ENCODE measurements at regions not wholly inside any gene's neighbourhood (a gene's known extent, or its start where the extent isn't known, plus 50 kb on each side); places are given as distances from the start of the nearest gene placed in this dataset.

DNA sequence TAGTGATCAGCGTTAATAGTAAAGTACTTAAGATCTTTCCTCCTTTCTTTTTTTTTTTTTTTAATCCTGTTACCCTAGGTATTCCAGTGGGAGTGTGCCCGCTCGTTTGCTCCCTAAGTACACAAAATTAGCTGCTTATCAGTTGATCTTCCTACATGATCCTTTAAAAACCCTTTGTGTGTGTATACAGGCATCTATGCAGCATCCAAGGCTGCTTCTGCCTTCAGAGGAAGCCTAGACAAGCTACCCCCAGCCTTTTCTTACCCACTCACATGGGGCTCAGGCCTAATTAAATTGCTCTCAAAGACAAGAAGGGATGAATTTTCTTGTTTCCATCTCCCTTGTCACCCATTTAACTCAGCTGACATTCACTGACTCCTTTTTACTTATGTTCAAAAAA is 343.4 kb upstream of the LMO3 start:
- Mint-ChIP-seq H3K4me1 (no peaks in the 10 kb centered on the region), H3K27ac (no peak overlapping the region), H3K9me3 (ENCODE audit: insufficient read depth) (peaks cover 1% of the 10 kb centered on the region), H3K4me3 (no peak overlapping the region), H3K27me3 (no peaks in the 10 kb centered on the region)
- TF ChIP-seq EZH2 (IDR thresholded peaks at IDR 0.05; ENCODE audit: borderline replicate concordance, insufficient read depth, low read depth, low read length, poor library complexity, severe bottlenecking), result no peak
- TF ChIP-seq, protein P1, sequence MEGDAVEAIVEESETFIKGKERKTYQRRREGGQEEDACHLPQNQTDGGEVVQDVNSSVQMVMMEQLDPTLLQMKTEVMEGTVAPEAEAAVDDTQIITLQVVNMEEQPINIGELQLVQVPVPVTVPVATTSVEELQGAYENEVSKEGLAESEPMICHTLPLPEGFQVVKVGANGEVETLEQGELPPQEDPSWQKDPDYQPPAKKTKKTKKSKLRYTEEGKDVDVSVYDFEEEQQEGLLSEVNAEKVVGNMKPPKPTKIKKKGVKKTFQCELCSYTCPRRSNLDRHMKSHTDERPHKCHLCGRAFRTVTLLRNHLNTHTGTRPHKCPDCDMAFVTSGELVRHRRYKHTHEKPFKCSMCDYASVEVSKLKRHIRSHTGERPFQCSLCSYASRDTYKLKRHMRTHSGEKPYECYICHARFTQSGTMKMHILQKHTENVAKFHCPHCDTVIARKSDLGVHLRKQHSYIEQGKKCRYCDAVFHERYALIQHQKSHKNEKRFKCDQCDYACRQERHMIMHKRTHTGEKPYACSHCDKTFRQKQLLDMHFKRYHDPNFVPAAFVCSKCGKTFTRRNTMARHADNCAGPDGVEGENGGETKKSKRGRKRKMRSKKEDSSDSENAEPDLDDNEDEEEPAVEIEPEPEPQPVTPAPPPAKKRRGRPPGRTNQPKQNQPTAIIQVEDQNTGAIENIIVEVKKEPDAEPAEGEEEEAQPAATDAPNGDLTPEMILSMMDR (IDR thresholded peaks at IDR 0.05), result no peak
- Histone ChIP-seq H3K27me3 (replicated peaks in 1 of 4; ENCODE audit: control extremely low read depth in 1 of 4, control insufficient read depth in 3 of 4, insufficient read depth in 4 of 4, low read length in 3 of 4) (no peaks in the 10 kb centered on the region), H3K4me2 (replicated peaks; ENCODE audit: low read depth, low read length, poor library complexity, severe bottlenecking) (no peak overlapping the region), H4K20me1 (ENCODE audit: control insufficient read depth, insufficient read depth, low read length, poor library complexity, severe bottlenecking) (no peaks in the 10 kb centered on the region), H3K4me3 (ENCODE audit: control extremely low read depth in 1 of 5, extremely low read depth in 1 of 5, insufficient read depth in 1 of 5, low read depth in 2 of 5, low read length in 4 of 5) (no peak overlapping the region), H3K9ac (ENCODE audit: low read length) (no peak overlapping the region), H3K36me3 (replicated peaks in 1 of 2; ENCODE audit: control extremely low read depth in 1 of 2, control insufficient read depth in 1 of 2, extremely low read depth in 1 of 2, insufficient read depth in 2 of 2, low read length in 1 of 2) (no peaks in the 10 kb centered on the region), H3K27ac (ENCODE audit: low read length in 2 of 2) (no peak overlapping the region), H2AFZ (ENCODE audit: insufficient read depth, low read depth, low read length, poor library complexity, severe bottlenecking) (no peak overlapping the region), H3K79me2 (ENCODE audit: control insufficient read depth, insufficient read depth, low read length) (no peaks in the 10 kb centered on the region), H3K9me3 (ENCODE audit: control extremely low read depth in 1 of 3, control insufficient read depth in 2 of 3, insufficient read depth in 1 of 3, low read length in 2 of 3) (peaks cover 0 to 8% (median 0%) of the 10 kb centered on the region in 3 donors), H3K4me1 (ENCODE audit: control insufficient read depth in 2 of 2, insufficient read depth in 2 of 2, low read length in 2 of 2) (no peaks in the 10 kb centered on the region)
- no peak for ATAC-seq (ENCODE audit: low read depth)
- no CpG with 5 or more reads among the region's 3 CpGs for WGBS (ENCODE audit: insufficient coverage)
- intact Hi-C loops (cut with micrococcal nuclease), result no loop called here
- no peak for DNase-seq
- ChIA-PET POLR2A (no interaction called here), CTCF (no interaction called here)

DNA sequence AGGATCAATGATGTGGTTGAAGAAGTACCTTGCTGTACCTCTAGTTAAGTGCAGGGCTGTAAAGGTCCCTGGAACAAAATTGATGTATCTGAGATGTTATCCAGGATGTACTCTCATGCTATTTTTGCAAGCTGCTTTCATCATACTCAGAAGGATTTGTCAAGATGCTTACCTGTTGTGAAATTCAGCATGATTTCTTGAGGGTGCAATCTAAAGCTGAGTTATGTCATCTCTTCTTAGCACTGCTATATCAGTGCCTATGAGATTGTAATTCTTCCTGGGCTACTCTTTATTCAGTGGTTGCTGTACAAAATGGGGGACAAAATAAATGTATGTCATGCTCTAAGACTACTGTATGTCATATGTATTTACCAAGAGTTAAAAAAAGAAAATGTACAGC is 340.7 kb upstream of the LMO3 start:
- H3K4me3 ChIP-seq (ENCODE audit: control extremely low read depth in 1 of 5, extremely low read depth in 1 of 5, insufficient read depth in 1 of 5, low read depth in 2 of 5, low read length in 4 of 5), result no peak overlapping the region
- H3K4me2 ChIP-seq (replicated peaks; ENCODE audit: low read depth, low read length, poor library complexity, severe bottlenecking), result no peak overlapping the region
- no peaks in the 10 kb centered on the region for H3K79me2 ChIP-seq (ENCODE audit: control insufficient read depth, insufficient read depth, low read length)
- no peak overlapping the region for H3K27ac ChIP-seq (ENCODE audit: low read length in 2 of 2)
- intact Hi-C loops (cut with micrococcal nuclease), result no loop called here
- peaks cover 0 to 4% (median 0%) of the 10 kb centered on the region in 3 donors for H3K9me3 ChIP-seq (ENCODE audit: control extremely low read depth in 1 of 3, control insufficient read depth in 2 of 3, insufficient read depth in 1 of 3, low read length in 2 of 3)
- no peak overlapping the region for H3K9ac ChIP-seq (ENCODE audit: low read length)
- H3K27me3 ChIP-seq (replicated peaks in 1 of 4; ENCODE audit: control extremely low read depth in 1 of 4, control insufficient read depth in 3 of 4, insufficient read depth in 4 of 4, low read length in 3 of 4), result no peaks in the 10 kb centered on the region
- H3K4me1 ChIP-seq (ENCODE audit: control insufficient read depth in 2 of 2, insufficient read depth in 2 of 2, low read length in 2 of 2), result no peaks in the 10 kb centered on the region
- Mint-ChIP-seq H3K9me3 (ENCODE audit: insufficient read depth) (no peaks in the 10 kb centered on the region), H3K27ac (no peak overlapping the region), H3K4me1 (no peaks in the 10 kb centered on the region), H3K4me3 (no peak overlapping the region), H3K27me3 (no peaks in the 10 kb centered on the region)
- ChIA-PET POLR2A (no interaction called here), CTCF (no interaction called here)
- no peak for DNase-seq
- no peaks in the 10 kb centered on the region for H4K20me1 ChIP-seq (ENCODE audit: control insufficient read depth, insufficient read depth, low read length, poor library complexity, severe bottlenecking)
- H3K36me3 ChIP-seq (replicated peaks in 1 of 2; ENCODE audit: control extremely low read depth in 1 of 2, control insufficient read depth in 1 of 2, extremely low read depth in 1 of 2, insufficient read depth in 2 of 2, low read length in 1 of 2), result no peaks in the 10 kb centered on the region
- no peak for ATAC-seq (ENCODE audit: low read depth)
- no peak overlapping the region for H2AFZ ChIP-seq (ENCODE audit: insufficient read depth, low read depth, low read length, poor library complexity, severe bottlenecking)
- TF ChIP-seq, protein P1 (IDR thresholded peaks at IDR 0.05), result no peak
- TF ChIP-seq EZH2 (IDR thresholded peaks at IDR 0.05; ENCODE audit: borderline replicate concordance, insufficient read depth, low read depth, low read length, poor library complexity, severe bottlenecking), result no peak

Data from B cell (primary cell).